ENCODE measurements at regions not wholly inside any gene's neighbourhood (a gene's known extent, or its start where the extent isn't known, plus 50 kb on each side); places are given as distances from the start of the nearest gene placed in this dataset.

DNA sequence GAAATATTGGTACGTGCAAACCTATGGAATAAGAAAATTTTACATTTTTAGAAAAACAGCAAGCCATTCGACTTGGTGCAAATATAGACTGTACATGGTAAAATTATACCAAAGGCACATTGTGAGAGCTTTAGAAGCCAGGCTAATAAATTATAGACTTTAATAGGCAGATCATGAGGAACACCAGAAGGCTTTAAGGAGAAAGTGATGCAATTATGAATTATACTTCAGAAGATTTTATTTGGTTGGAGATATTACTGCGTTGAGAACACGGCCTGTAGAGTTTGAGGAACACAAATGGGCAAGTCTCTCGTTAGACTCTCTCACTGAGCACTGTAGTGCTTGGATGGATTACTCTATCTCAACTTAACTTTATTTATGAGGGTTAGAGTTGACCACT lies 141.7 kb downstream of the MACC1 start:
- 95% methylated on average over 5 of the region's 5 CpGs; no CpG with 5 or more reads in 1 of the 2 experiments for WGBS, 2 experiments (ENCODE audit: extremely low coverage in 1 of 2, insufficient coverage in 1 of 2, insufficient read length in 1 of 2, insufficient replicate concordance in 2 of 2, low coverage in 1 of 2, low lambda C conversion rate in 2 of 2, missing lambda C conversion rate in 1 of 2)
- H3K56ac ChIP-seq (replicated peaks; ENCODE audit: insufficient read length, low read depth, low read length): no peak overlapping the region
- H3K79me1 ChIP-seq (ENCODE audit: low read depth, low read length): peaks cover 2% of the 10 kb centered on the region
- no peak overlapping the region for H4K8ac ChIP-seq (ENCODE audit: extremely low read depth, insufficient read depth, low read length)
- FAIRE-seq (peak; percentile 7), DNase-seq (ENCODE audit: low read depth in 1 of 2, low spot score in 2 of 2) (no peak)
- peaks cover 0 to 17% (median 11%) of the 10 kb centered on the region in 4 experiments for H3K4me1 ChIP-seq (replicated peaks in 1 of 4; ENCODE audit: control insufficient read depth in 3 of 4, insufficient read depth in 4 of 4, low read length in 3 of 4)
- H3K4ac ChIP-seq (replicated peaks; ENCODE audit: insufficient read length, low read depth, low read length): no peak overlapping the region
- H2BK12ac ChIP-seq (ENCODE audit: low read depth, low read length): no peak overlapping the region
- H3K18ac ChIP-seq (ENCODE audit: extremely low read depth, low read length): no peak overlapping the region
- H2BK20ac ChIP-seq (ENCODE audit: low read length): no peak overlapping the region
- ChIA-PET CTCF (ENCODE audit: partially characterized antibody) (interaction anchor here (0.6 to 2.0 kb wide), 4 partner anchors 8 to 573 kb away, joined by 3 to 7 read pairs (median 3); no protein-coding TSS in a partner anchor), POLR2A (ENCODE audit: partially characterized antibody) (interaction anchor here (0.7 to 1.6 kb wide), 5 partner anchors 21 to 53 kb away, joined by 3 to 4 read pairs (median 3); no protein-coding TSS in a partner anchor)
- H3K36me3 ChIP-seq (ENCODE audit: control insufficient read depth in 2 of 4, insufficient read depth in 4 of 4, low read length in 3 of 4): no peaks in the 10 kb centered on the region; a peak in 1 of 8 replicates
- H4K91ac ChIP-seq (replicated peaks; ENCODE audit: insufficient read length, low read length): no peak overlapping the region
- no peaks in the 10 kb centered on the region for H3K23me2 ChIP-seq (ENCODE audit: low read depth, low read length)
- no peak overlapping the region for H2AFZ ChIP-seq (ENCODE audit: low read length)
- H4K20me1 ChIP-seq (replicated peaks in 1 of 2; ENCODE audit: control insufficient read depth in 1 of 2, insufficient read depth in 2 of 2, low read length in 2 of 2): peaks cover 0 to 3% of the 10 kb centered on the region in 2 experiments
- H2BK5ac ChIP-seq (ENCODE audit: low read depth, low read length): no peak overlapping the region
- no peak overlapping the region for H3K27ac ChIP-seq (ENCODE audit: low read depth, low read length)
- H2BK120ac ChIP-seq (replicated peaks; ENCODE audit: low read depth, low read length): no peak overlapping the region
- H3K9ac ChIP-seq (replicated peaks in 1 of 4; ENCODE audit: extremely low read depth in 1 of 4, low read depth in 3 of 4, low read length in 3 of 4): no peak overlapping the region
- no peaks in the 10 kb centered on the region; a peak in 1 of 4 replicates for H3K9me3 ChIP-seq (ENCODE audit: insufficient read depth in 2 of 2, low read depth in 1 of 2, low read length in 1 of 2)
- peaks cover 0 to 69% of the 10 kb centered on the region in 2 experiments for H3K79me2 ChIP-seq (ENCODE audit: control insufficient read depth in 1 of 2, insufficient read depth in 2 of 2, low read length in 2 of 2)
- H2BK15ac ChIP-seq (ENCODE audit: low read length): no peak overlapping the region
- no peak overlapping the region for H3K4me3 ChIP-seq (ENCODE audit: extremely low read depth in 1 of 4, insufficient read depth in 2 of 4, low read depth in 3 of 4, low read length in 4 of 4)
- H3K27me3 ChIP-seq (replicated peaks in 1 of 4; ENCODE audit: control insufficient read depth in 3 of 4, extremely low read depth in 1 of 4, insufficient read depth in 3 of 4, low read length in 3 of 4): peaks cover 0 to 1% (median 0%) of the 10 kb centered on the region in 4 experiments; a peak in 1 of 7 replicates
- H3K14ac ChIP-seq (ENCODE audit: insufficient read length): no peak overlapping the region
- H3K4me2 ChIP-seq (ENCODE audit: insufficient read depth in 1 of 2, low read depth in 2 of 2, low read length in 2 of 2): no peak overlapping the region
- H3K23ac ChIP-seq (ENCODE audit: insufficient read length): no peak overlapping the region
- no peak overlapping the region for H4K5ac ChIP-seq (ENCODE audit: insufficient read length, low read depth, low read length)
- no peak overlapping the region for H2AK5ac ChIP-seq (ENCODE audit: low read depth, low read length)
- TF ChIP-seq, protein P1, sequence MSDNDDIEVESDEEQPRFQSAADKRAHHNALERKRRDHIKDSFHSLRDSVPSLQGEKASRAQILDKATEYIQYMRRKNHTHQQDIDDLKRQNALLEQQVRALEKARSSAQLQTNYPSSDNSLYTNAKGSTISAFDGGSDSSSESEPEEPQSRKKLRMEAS (IDR thresholded peaks at IDR 0.05): no peak
- TF ChIP-seq SIRT6 (IDR thresholded peaks at IDR 0.05; ENCODE audit: low read length) (no peak), CREB1 (IDR thresholded peaks at IDR 0.05) (no peak), POLR2AphosphoS5 (IDR thresholded peaks at IDR 0.05; ENCODE audit: low read depth, low read length) (no peak), CHD2 (IDR thresholded peaks at IDR 0.05; ENCODE audit: low read length) (no peak), NANOG (IDR thresholded peaks at IDR 0.05; ENCODE audit: insufficient read depth, low read depth, low read length, poor library complexity, severe bottlenecking) (no peak), SP1 (IDR thresholded peaks at IDR 0.05; ENCODE audit: low read depth, low read length) (no peak), TAF1 (IDR thresholded peaks at IDR 0.05; ENCODE audit: low read depth, low read length) (no peak), ZNF274 (IDR thresholded peaks at IDR 0.05; ENCODE audit: borderline replicate concordance, extremely low read depth, low read length) (no peak), RBBP5 (IDR thresholded peaks at IDR 0.05; ENCODE audit: borderline replicate concordance, low read depth, low read length) (no peak), SIN3A (conservative IDR thresholded peaks at IDR 0.05 in 1 of 2, IDR thresholded peaks at IDR 0.05 in 1 of 2; ENCODE audit: low read depth in 1 of 2, low read length in 2 of 2) (no peak), GTF2F1 (IDR thresholded peaks at IDR 0.05; ENCODE audit: borderline replicate concordance, low read depth, low read length) (no peak)
- TF ChIP-seq, protein P2, sequence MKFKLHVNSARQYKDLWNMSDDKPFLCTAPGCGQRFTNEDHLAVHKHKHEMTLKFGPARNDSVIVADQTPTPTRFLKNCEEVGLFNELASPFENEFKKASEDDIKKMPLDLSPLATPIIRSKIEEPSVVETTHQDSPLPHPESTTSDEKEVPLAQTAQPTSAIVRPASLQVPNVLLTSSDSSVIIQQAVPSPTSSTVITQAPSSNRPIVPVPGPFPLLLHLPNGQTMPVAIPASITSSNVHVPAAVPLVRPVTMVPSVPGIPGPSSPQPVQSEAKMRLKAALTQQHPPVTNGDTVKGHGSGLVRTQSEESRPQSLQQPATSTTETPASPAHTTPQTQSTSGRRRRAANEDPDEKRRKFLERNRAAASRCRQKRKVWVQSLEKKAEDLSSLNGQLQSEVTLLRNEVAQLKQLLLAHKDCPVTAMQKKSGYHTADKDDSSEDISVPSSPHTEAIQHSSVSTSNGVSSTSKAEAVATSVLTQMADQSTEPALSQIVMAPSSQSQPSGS (IDR thresholded peaks at IDR 0.05; ENCODE audit: low read length): no peak

Measured in H1 (cell line).